SK-N-SH (cell line): ENCODE measurements at regions not wholly inside any gene's neighbourhood (a gene's known extent, or its start where the extent isn't known, plus 50 kb on each side); places are given as distances from the start of the nearest gene placed in this dataset.

ENCODE experiments used
- CTCF ChIA-PET: fragments of 300-600, 350-600 bp; formaldehyde crosslinking; extraction: SDS; loops from one replicate; lab custom pipeline; 2021; lab: Yijun Ruan, JAX
- POLR2A ChIA-PET: fragments of 350-600 bp; sonication (Branson Sonifier 250); formaldehyde crosslinking; extraction: SDS; loops from one replicate; lab custom pipeline; 2020; ENCODE audit warnings: antibody characterized with exemption, inconsistent platforms; lab: Yijun Ruan, JAX
- DNase-seq: peaks from one replicate; pipeline ENCODE4 v3.0.0; 2012
- H2AFZ ChIP-seq: fragments of 200-600 bp; sonication (generic); 2 replicates; pipeline ENCODE4 v1.8.1; 2016; ENCODE audit warnings: antibody characterized with exemption, mild to moderate bottlenecking, low read depth
- H3F3A ChIP-seq: fragments of 200-600 bp; sonication (generic); replicated peaks from 2 replicates; pipeline ENCODE3; 2016; ENCODE audit warnings: antibody characterized with exemption, mild to moderate bottlenecking; ENCODE audit not compliant: insufficient read depth
- H3K27ac ChIP-seq, 2 experiments: fragments of 200-500 bp in 1 of 2; fragments of 200-600 bp in 1 of 2; sonication (Bioruptor generic) in 1 of 2; sonication (generic), shearing (Covaris generic) in 1 of 2; 2 replicates each; pipeline versions ENCODE4 v1.5.1 to v1.6.1; 2014 to 2016; ENCODE audit warnings: low read depth in 2 of 2, inconsistent platforms in 1 of 2, low read length in 1 of 2, mild to moderate bottlenecking in 1 of 2, mixed read lengths in 1 of 2
- H3K27me3 ChIP-seq: fragments of 200-600 bp; sonication (generic), shearing (Covaris generic); 2 replicates; pipeline ENCODE4 v1.6.1; 2016; ENCODE audit warnings: mixed run types; ENCODE audit not compliant: insufficient read depth
- H3K36me3 ChIP-seq, 2 experiments: fragments of 200-500 bp in 1 of 2; fragments of 200-600 bp in 1 of 2; sonication (Bioruptor generic) in 1 of 2; sonication (generic) in 1 of 2; replicated peaks in 1 of 2; 2 replicates each; pipeline versions ENCODE3 to v1.5.1; 2014 to 2016; ENCODE audit warnings: low read length in 1 of 2, mild to moderate bottlenecking in 1 of 2; ENCODE audit not compliant: insufficient read depth in 2 of 2, control insufficient read depth in 1 of 2
- H3K4me1 ChIP-seq, 2 experiments: fragments of 200-500 bp in 1 of 2; fragments of 200-600 bp in 1 of 2; sonication (Bioruptor generic) in 1 of 2; sonication (generic), shearing (Covaris generic) in 1 of 2; 2 replicates each; pipeline versions ENCODE4 v1.5.1 to v1.6.1; 2014 to 2016; ENCODE audit warnings: low read depth in 1 of 2, low read length in 1 of 2, mixed run types in 1 of 2; ENCODE audit not compliant: insufficient read depth in 2 of 2, control insufficient read depth in 1 of 2
- H3K4me2 ChIP-seq: fragments of 200-600 bp; sonication (generic), shearing (Covaris generic); 2 replicates; pipeline ENCODE4 v1.6.1; 2017; ENCODE audit warnings: mixed run types
- H3K4me3 ChIP-seq, 2 experiments: fragments of 200-500 bp in 1 of 2; fragments of 200-600 bp in 1 of 2; sonication (Bioruptor generic) in 1 of 2; sonication (generic), shearing (Covaris generic) in 1 of 2; 2 replicates each; pipeline versions ENCODE4 v1.5.1 to v1.8.1; 2014 to 2016; ENCODE audit warnings: low read depth in 2 of 2, inconsistent platforms in 1 of 2, low read length in 1 of 2, mild to moderate bottlenecking in 1 of 2, mixed read lengths in 1 of 2, moderate library complexity in 1 of 2
- H3K79me2 ChIP-seq: fragments of 200-600 bp; sonication (generic); 2 replicates; pipeline ENCODE4 v1.8.1; 2017; ENCODE audit warnings: mild to moderate bottlenecking; ENCODE audit not compliant: insufficient read depth
- H3K9ac ChIP-seq: fragments of 200-600 bp; sonication (generic); 2 replicates; pipeline ENCODE4 v1.6.1; 2017; ENCODE audit warnings: mixed run types
- H3K9me2 ChIP-seq: fragments of 200-600 bp; sonication (generic); 2 replicates; pipeline ENCODE4 v1.6.1; 2017; ENCODE audit warnings: mixed run types
- H3K9me3 ChIP-seq: fragments of 200-600 bp; sonication (generic); 2 replicates; pipeline ENCODE4 v1.6.1; 2017; ENCODE audit warnings: mixed run types, mild to moderate bottlenecking, moderate library complexity
- H4K20me1 ChIP-seq: fragments of 200-600 bp; sonication (generic); 2 replicates; pipeline ENCODE4 v1.6.1; 2017; ENCODE audit warnings: mild to moderate bottlenecking, mixed run types; ENCODE audit not compliant: insufficient read depth
- CHD2 ChIP-seq: fragments of 150-350 bp; IDR thresholded peaks from 2 replicates; pipeline ENCODE4 v1.6.1; 2018; ENCODE audit warnings: low read length; ENCODE audit not compliant: partially characterized antibody
- EP300 ChIP-seq, 2 experiments: IDR thresholded peaks; 2 replicates each; pipeline versions ENCODE4 v1.4.0 to v1.6.1; 2012; ENCODE audit warnings: borderline replicate concordance in 1 of 2, low read depth in 1 of 2, low read length in 1 of 2
- FOSL2 ChIP-seq: IDR thresholded peaks from 2 replicates; pipeline ENCODE4 v1.4.0; 2012; ENCODE audit warnings: low read depth, mild to moderate bottlenecking, moderate library complexity, borderline replicate concordance
- GATA2 ChIP-seq: sonication (generic); formaldehyde crosslinking; IDR thresholded peaks from 2 replicates; pipeline ENCODE4 v1.5.0; 2020; ENCODE audit warnings: mild to moderate bottlenecking, missing genetic modification reagents
- MEF2A ChIP-seq: IDR thresholded peaks from 2 replicates; pipeline ENCODE4 v1.4.0; 2012; ENCODE audit warnings: low read depth, borderline replicate concordance
- MXI1 ChIP-seq: IDR thresholded peaks from 2 replicates; pipeline ENCODE4 v1.6.1; 2012; ENCODE audit warnings: mild to moderate bottlenecking, low read depth, low read length, improper control_type of control experiment
- NFIC ChIP-seq: IDR thresholded peaks from 2 replicates; pipeline ENCODE4 v1.4.0; 2012; ENCODE audit warnings: borderline replicate concordance
- RAD21 ChIP-seq: IDR thresholded peaks from 2 replicates; pipeline ENCODE4 v1.6.1; 2012; ENCODE audit warnings: mild to moderate bottlenecking, low read length
- SIN3A ChIP-seq: IDR thresholded peaks from 2 replicates; pipeline ENCODE4 v1.6.1; 2012; ENCODE audit warnings: low read depth, mild to moderate bottlenecking, low read length, moderate library complexity, borderline replicate concordance
- SMC3 ChIP-seq: IDR thresholded peaks from 2 replicates; pipeline ENCODE4 v1.6.1; 2012; ENCODE audit warnings: low read depth, low read length, improper control_type of control experiment
- TCF12 ChIP-seq: IDR thresholded peaks from 2 replicates; pipeline ENCODE4 v1.4.0; 2012
- TEAD4 ChIP-seq: IDR thresholded peaks from 2 replicates; pipeline ENCODE4 v1.4.0; 2012; ENCODE audit warnings: mild to moderate bottlenecking, borderline replicate concordance; ENCODE audit not compliant: insufficient read depth
- YY1 ChIP-seq: IDR thresholded peaks from 2 replicates; pipeline ENCODE4 v1.4.0; 2012; ENCODE audit warnings: low read depth, mild to moderate bottlenecking
- WGBS: methylation state at CpG from one replicate; pipeline ENCODE4 v1.1.6; 2017; ENCODE audit warnings: low lambda C conversion rate; 5-methylcytosine and 5-hydroxymethylcytosine counted together
- TF ChIP-seq, protein P1 (sequence below): IDR thresholded peaks from 2 replicates; pipeline ENCODE4 v1.4.0; 2012; ENCODE audit warnings: low read depth, borderline replicate concordance
- TF ChIP-seq, protein P2 (sequence below): fragments of 200-600 bp; sonication (generic); IDR thresholded peaks from 2 replicates; pipeline ENCODE4 v1.6.1; 2017; ENCODE audit warnings: antibody characterized with exemption, mild to moderate bottlenecking, moderate library complexity
- TF ChIP-seq, protein P3 (sequence below): IDR thresholded peaks from 2 replicates; pipeline ENCODE4 v1.4.0; 2012; ENCODE audit warnings: low read depth

DNA sequence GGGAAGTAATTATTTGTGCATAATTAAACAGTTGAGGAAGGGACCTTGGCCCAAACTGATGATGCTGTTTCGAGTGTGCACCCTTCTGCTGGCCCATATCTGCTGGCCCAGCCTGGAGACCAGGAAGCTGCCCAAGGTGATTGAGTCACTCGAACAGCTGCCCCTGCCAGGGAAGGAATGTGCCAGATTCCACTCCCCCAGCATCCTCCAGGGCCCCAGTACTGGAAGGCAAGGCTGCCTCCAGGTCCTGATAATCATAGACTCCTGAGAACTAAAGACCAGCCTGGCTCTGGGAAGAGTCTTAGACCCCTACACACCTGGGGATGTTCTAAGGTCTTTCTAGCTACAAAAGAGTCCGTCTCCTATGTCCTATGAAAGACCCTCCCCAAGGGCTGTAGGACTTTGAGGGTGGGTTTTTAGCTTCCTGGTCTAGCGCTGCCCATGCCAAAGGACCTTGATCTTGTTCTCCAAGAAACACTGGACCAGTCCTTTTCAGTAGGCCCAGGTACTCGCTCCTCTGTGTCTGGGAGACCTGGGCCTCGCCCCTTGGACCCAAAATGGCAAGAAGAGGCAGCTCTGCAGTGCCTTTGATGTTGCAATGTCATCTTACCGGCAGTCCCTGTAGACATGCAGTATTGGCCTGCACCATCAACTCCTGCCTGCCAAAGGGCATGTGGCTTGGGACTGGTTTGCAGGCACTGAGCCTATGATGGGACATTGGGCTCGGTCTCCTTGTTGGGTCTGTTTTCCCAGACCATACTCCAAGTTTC is 103.2 kb upstream of the GPR26 start:
- Histone ChIP-seq H4K20me1 (no peaks in the 10 kb centered on the region), H3K4me2 (no peak overlapping the region), H3F3A (no peaks in the 10 kb centered on the region), H3K79me2 (no peaks in the 10 kb centered on the region), H3K9ac (no peak overlapping the region), H3K4me3 (no peak overlapping the region), H2AFZ (no peak overlapping the region), H3K4me1 (no peaks in the 10 kb centered on the region), H3K27ac (no peak overlapping the region), H3K9me3 (no peaks in the 10 kb centered on the region), H3K27me3 (no peaks in the 10 kb centered on the region), H3K36me3 (no peaks in the 10 kb centered on the region), H3K9me2 (no peaks in the 10 kb centered on the region)
- WGBS: 0% methylated on average over 3 of the region's 8 CpGs
- TF ChIP-seq, protein P1, sequence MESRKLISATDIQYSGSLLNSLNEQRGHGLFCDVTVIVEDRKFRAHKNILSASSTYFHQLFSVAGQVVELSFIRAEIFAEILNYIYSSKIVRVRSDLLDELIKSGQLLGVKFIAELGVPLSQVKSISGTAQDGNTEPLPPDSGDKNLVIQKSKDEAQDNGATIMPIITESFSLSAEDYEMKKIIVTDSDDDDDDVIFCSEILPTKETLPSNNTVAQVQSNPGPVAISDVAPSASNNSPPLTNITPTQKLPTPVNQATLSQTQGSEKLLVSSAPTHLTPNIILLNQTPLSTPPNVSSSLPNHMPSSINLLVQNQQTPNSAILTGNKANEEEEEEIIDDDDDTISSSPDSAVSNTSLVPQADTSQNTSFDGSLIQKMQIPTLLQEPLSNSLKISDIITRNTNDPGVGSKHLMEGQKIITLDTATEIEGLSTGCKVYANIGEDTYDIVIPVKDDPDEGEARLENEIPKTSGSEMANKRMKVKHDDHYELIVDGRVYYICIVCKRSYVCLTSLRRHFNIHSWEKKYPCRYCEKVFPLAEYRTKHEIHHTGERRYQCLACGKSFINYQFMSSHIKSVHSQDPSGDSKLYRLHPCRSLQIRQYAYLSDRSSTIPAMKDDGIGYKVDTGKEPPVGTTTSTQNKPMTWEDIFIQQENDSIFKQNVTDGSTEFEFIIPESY: no peak
- TF ChIP-seq SMC3 (no peak), TCF12 (no peak), GATA2 (CRISPR knock-in tag) (no peak), MEF2A (no peak), SIN3A (no peak), TEAD4 (no peak), EP300 (IDR thresholded peaks at IDR 0.05; ENCODE audit: borderline replicate concordance in 1 of 2, low read depth in 1 of 2, low read length in 1 of 2) (no peak)
- TF ChIP-seq, protein P2, sequence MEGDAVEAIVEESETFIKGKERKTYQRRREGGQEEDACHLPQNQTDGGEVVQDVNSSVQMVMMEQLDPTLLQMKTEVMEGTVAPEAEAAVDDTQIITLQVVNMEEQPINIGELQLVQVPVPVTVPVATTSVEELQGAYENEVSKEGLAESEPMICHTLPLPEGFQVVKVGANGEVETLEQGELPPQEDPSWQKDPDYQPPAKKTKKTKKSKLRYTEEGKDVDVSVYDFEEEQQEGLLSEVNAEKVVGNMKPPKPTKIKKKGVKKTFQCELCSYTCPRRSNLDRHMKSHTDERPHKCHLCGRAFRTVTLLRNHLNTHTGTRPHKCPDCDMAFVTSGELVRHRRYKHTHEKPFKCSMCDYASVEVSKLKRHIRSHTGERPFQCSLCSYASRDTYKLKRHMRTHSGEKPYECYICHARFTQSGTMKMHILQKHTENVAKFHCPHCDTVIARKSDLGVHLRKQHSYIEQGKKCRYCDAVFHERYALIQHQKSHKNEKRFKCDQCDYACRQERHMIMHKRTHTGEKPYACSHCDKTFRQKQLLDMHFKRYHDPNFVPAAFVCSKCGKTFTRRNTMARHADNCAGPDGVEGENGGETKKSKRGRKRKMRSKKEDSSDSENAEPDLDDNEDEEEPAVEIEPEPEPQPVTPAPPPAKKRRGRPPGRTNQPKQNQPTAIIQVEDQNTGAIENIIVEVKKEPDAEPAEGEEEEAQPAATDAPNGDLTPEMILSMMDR: no peak
- TF ChIP-seq, protein P3, sequence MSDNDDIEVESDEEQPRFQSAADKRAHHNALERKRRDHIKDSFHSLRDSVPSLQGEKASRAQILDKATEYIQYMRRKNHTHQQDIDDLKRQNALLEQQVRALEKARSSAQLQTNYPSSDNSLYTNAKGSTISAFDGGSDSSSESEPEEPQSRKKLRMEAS: no peak
- CTCF ChIA-PET: interaction anchor here (0.6 to 2.9 kb wide), 6 partner anchors 10 to 661 kb away, joined by 3 to 20 read pairs (median 4); no protein-coding TSS in a partner anchor
- POLR2A ChIA-PET: no interaction called here
- DNase-seq: no peak

DNA sequence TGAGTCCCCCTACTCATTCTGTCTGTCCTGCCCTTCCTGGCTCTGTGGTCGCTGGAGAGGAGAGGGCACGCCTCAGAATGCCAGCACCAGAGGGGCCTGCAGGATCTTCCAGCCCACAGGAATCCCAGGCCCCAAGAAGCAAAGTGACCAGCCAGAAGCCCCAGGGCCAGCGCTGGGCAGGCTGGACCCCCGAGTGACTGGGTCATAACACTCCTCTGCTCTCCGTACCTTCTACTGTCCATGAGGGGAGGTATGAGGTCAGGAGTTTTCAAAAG is 102.6 kb upstream of the GPR26 start:
- H3K4me3 ChIP-seq: no peak overlapping the region
- DNase-seq: no peak
- no peak overlapping the region for H3K27ac ChIP-seq
- H3K9ac ChIP-seq: no peak overlapping the region
- no peaks in the 10 kb centered on the region for H3K79me2 ChIP-seq
- H3K4me1 ChIP-seq: no peaks in the 10 kb centered on the region
- no peak overlapping the region for H2AFZ ChIP-seq
- CTCF ChIA-PET: interaction anchor here (1.0 to 2.9 kb wide), 6 partner anchors 10 to 520 kb away, joined by 3 to 20 read pairs (median 6); no protein-coding TSS in a partner anchor
- 32% methylated on average over 5 of the region's 5 CpGs for WGBS
- no peaks in the 10 kb centered on the region for H4K20me1 ChIP-seq
- H3K9me3 ChIP-seq: no peaks in the 10 kb centered on the region
- no peaks in the 10 kb centered on the region for H3K27me3 ChIP-seq
- H3K4me2 ChIP-seq: no peak overlapping the region
- no peaks in the 10 kb centered on the region for H3K36me3 ChIP-seq
- no peaks in the 10 kb centered on the region for H3F3A ChIP-seq
- no peaks in the 10 kb centered on the region for H3K9me2 ChIP-seq
- POLR2A ChIA-PET: no interaction called here
- TF ChIP-seq SMC3 (no peak), NFIC (no peak), FOSL2 (no peak), YY1 (no peak), MXI1 (no peak), CHD2 (no peak), RAD21 (no peak), EP300 (IDR thresholded peaks at IDR 0.05; ENCODE audit: borderline replicate concordance in 1 of 2, low read depth in 1 of 2, low read length in 1 of 2) (no peak)
- TF ChIP-seq, protein P2: no peak
- TF ChIP-seq, protein P1: no peak
- TF ChIP-seq, protein P3: no peak
